ENCODE measurements at regions not wholly inside any gene's neighbourhood (a gene's known extent, or its start where the extent isn't known, plus 50 kb on each side); places are given as distances from the start of the nearest gene placed in this dataset.

DNA sequence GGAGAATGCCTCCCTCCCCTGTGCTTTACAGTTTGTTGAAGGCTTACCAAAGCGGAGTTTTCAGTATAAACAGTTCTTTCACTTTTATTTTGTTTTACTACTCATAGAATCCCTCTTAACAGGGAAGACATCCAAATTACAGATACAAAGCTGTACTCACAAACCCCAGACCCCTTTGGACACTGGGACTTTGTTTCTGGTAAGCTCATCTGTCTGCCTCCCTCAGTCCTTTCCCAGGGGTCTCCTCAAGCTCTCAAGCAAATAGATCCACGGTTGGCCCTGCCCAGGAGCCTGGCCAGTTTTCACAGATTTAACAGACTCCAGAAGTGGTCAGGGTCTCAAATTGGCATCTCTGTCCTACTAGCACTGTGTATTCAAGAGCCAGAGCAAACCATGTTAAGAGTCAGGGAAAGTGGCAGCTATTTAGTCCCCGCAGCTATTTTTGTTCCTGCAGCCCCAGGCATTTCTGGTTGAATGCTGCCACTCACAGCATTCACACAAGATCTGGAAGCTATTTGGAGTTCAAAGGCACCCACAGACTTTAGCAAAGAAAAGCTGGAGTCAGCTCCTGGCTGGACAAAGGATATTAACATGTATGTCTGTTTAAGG is 54.2 kb downstream of the TMEM100 start:
- DNase-seq (no peak), ATAC-seq (no peak)
- Histone ChIP-seq H3K9me3 (ENCODE audit: control insufficient read depth, insufficient read depth, low read length) (no peaks in the 10 kb centered on the region), H3K36me3 (ENCODE audit: control insufficient read depth, insufficient read depth, low read length) (no peaks in the 10 kb centered on the region), H3K4me3 (ENCODE audit: low read length) (no peak overlapping the region), H3K27ac (ENCODE audit: low read length) (no peak overlapping the region), H3K27me3 (ENCODE audit: control insufficient read depth, insufficient read depth, low read length) (no peaks in the 10 kb centered on the region), H3K4me1 (ENCODE audit: control insufficient read depth, insufficient read depth, low read length) (no peaks in the 10 kb centered on the region)
- peaks cover 0 to 6% of the 10 kb centered on the region in 2 donors for H3K27me3 Mint-ChIP-seq (ENCODE audit: low read depth in 2 of 2)
- H3K9me3 Mint-ChIP-seq = no peaks in the 10 kb centered on the region
- no peak overlapping the region for H3K4me3 Mint-ChIP-seq
- WGBS (ENCODE audit: insufficient coverage) = 87% methylated on average over 3 of the region's 3 CpGs
- no peaks in the 10 kb centered on the region for H3K36me3 Mint-ChIP-seq
- H3K4me1 Mint-ChIP-seq = no peaks in the 10 kb centered on the region
- H3K27ac Mint-ChIP-seq = no peak overlapping the region
- TF ChIP-seq, protein P1, sequence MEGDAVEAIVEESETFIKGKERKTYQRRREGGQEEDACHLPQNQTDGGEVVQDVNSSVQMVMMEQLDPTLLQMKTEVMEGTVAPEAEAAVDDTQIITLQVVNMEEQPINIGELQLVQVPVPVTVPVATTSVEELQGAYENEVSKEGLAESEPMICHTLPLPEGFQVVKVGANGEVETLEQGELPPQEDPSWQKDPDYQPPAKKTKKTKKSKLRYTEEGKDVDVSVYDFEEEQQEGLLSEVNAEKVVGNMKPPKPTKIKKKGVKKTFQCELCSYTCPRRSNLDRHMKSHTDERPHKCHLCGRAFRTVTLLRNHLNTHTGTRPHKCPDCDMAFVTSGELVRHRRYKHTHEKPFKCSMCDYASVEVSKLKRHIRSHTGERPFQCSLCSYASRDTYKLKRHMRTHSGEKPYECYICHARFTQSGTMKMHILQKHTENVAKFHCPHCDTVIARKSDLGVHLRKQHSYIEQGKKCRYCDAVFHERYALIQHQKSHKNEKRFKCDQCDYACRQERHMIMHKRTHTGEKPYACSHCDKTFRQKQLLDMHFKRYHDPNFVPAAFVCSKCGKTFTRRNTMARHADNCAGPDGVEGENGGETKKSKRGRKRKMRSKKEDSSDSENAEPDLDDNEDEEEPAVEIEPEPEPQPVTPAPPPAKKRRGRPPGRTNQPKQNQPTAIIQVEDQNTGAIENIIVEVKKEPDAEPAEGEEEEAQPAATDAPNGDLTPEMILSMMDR (IDR thresholded peaks at IDR 0.05) = no peak
- intact Hi-C loops (cut with micrococcal nuclease) = no loop called here

DNA sequence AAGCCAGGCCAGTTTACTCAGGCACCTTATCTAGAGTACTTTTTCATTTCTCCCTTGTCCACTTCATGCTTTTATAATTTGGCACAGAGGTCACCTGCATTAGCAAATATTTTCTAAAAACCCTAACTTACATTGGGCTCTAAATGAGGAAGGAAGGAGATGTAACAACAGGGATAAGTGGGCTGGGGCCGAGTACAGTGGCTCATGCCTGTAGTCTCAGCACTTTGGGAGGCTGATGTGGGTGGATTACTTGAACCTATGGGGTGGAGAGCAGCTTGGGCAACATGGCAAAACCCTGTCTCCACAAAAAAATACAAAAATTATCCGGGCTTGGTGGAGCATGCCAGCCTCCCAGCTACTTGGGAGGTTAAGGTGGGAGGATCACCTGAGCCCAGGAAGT is 55.9 kb downstream of the TMEM100 start:
- no peak overlapping the region for H3K4me3 Mint-ChIP-seq
- H3K9me3 Mint-ChIP-seq = no peaks in the 10 kb centered on the region
- H3K36me3 ChIP-seq (ENCODE audit: control insufficient read depth, insufficient read depth, low read length) = no peaks in the 10 kb centered on the region
- no peaks in the 10 kb centered on the region for H3K9me3 ChIP-seq (ENCODE audit: control insufficient read depth, insufficient read depth, low read length)
- H3K27ac Mint-ChIP-seq = no peak overlapping the region
- ATAC-seq = no peak
- no peak for DNase-seq
- 53% methylated on average over 2 of the region's 2 CpGs for WGBS (ENCODE audit: insufficient coverage)
- H3K36me3 Mint-ChIP-seq = no peaks in the 10 kb centered on the region
- H3K27ac ChIP-seq (ENCODE audit: low read length) = no peak overlapping the region
- no peaks in the 10 kb centered on the region for H3K4me1 ChIP-seq (ENCODE audit: control insufficient read depth, insufficient read depth, low read length)
- peaks cover 3 to 11% of the 10 kb centered on the region in 2 donors for H3K27me3 Mint-ChIP-seq (ENCODE audit: low read depth in 2 of 2)
- intact Hi-C loops (cut with micrococcal nuclease) = no loop called here
- TF ChIP-seq, protein P1 (IDR thresholded peaks at IDR 0.05) = no peak
- no peak overlapping the region for H3K4me3 ChIP-seq (ENCODE audit: low read length)
- H3K4me1 Mint-ChIP-seq = no peaks in the 10 kb centered on the region
- H3K27me3 ChIP-seq (ENCODE audit: control insufficient read depth, insufficient read depth, low read length) = no peaks in the 10 kb centered on the region

DNA sequence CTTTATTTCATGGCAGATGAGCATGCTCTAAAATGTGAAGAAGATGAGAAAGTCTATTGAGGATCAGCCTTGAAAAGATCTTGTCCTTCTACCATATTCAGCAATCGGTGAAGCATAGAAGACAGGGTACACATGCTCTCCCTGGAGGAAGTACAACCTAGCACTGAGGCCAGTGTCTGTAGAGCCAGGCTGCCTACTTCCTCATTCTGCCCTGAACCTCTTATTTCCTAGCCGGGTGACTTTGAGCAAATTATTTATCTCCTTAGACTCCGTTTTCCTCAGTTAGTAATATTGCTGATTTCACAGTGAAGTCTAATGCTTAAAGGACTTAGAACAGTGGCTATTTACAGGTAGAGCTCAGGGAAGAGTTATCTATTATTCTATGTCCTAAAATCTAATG is 58.4 kb downstream of the TMEM100 start:
- Mint-ChIP-seq H3K9me3 (no peaks in the 10 kb centered on the region), H3K36me3 (no peaks in the 10 kb centered on the region), H3K4me1 (no peaks in the 10 kb centered on the region), H3K4me3 (no peak overlapping the region), H3K27ac (no peak overlapping the region), H3K27me3 (ENCODE audit: low read depth in 2 of 2) (peaks cover 3 to 11% of the 10 kb centered on the region in 2 donors)
- TF ChIP-seq, protein P1 (IDR thresholded peaks at IDR 0.05) = no peak
- Histone ChIP-seq H3K4me1 (ENCODE audit: control insufficient read depth, insufficient read depth, low read length) (no peaks in the 10 kb centered on the region), H3K36me3 (ENCODE audit: control insufficient read depth, insufficient read depth, low read length) (no peaks in the 10 kb centered on the region), H3K9me3 (ENCODE audit: control insufficient read depth, insufficient read depth, low read length) (no peaks in the 10 kb centered on the region), H3K27me3 (ENCODE audit: control insufficient read depth, insufficient read depth, low read length) (no peaks in the 10 kb centered on the region), H3K27ac (ENCODE audit: low read length) (no peak overlapping the region), H3K4me3 (ENCODE audit: low read length) (no peak overlapping the region)
- WGBS (ENCODE audit: insufficient coverage) = 17% methylated on average over 1 of the region's 3 CpGs
- ATAC-seq (peak in 1 of 3 donors; percentile 52), DNase-seq (no peak)
- intact Hi-C loops (cut with micrococcal nuclease) = no loop called here

DNA sequence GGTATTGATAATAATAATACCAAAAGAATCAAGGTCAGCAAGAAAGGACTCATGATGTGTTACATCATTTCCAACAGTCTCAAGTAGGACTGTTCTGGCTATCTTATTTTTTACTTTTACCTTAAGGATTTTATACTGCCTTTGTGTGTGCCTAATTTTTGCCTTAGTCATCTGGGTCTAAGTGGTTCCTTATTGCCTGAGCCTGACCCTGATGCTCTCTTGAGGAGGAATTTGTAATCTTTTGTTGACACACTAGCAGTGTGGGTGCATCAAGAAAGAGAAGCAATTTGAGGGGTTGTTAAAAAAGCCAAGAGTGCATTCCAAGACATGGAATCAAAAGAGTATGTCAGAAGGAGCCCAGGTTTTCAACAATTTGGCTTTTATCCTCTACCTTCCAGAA is 59.3 kb downstream of the TMEM100 start:
- DNase-seq (no peak), ATAC-seq (no peak)
- H3K4me1 Mint-ChIP-seq = no peaks in the 10 kb centered on the region
- no peaks in the 10 kb centered on the region for H3K9me3 Mint-ChIP-seq
- peaks cover 3 to 11% of the 10 kb centered on the region in 2 donors for H3K27me3 Mint-ChIP-seq (ENCODE audit: low read depth in 2 of 2)
- no peak overlapping the region for H3K27ac ChIP-seq (ENCODE audit: low read length)
- intact Hi-C loops (cut with micrococcal nuclease) = no loop called here
- no peak overlapping the region for H3K27ac Mint-ChIP-seq
- H3K36me3 Mint-ChIP-seq = no peaks in the 10 kb centered on the region
- H3K36me3 ChIP-seq (ENCODE audit: control insufficient read depth, insufficient read depth, low read length) = no peaks in the 10 kb centered on the region
- TF ChIP-seq, protein P1 (IDR thresholded peaks at IDR 0.05) = no peak
- no peaks in the 10 kb centered on the region for H3K9me3 ChIP-seq (ENCODE audit: control insufficient read depth, insufficient read depth, low read length)
- H3K4me3 Mint-ChIP-seq = no peak overlapping the region
- H3K4me1 ChIP-seq (ENCODE audit: control insufficient read depth, insufficient read depth, low read length) = no peaks in the 10 kb centered on the region
- no peaks in the 10 kb centered on the region for H3K27me3 ChIP-seq (ENCODE audit: control insufficient read depth, insufficient read depth, low read length)
- no peak overlapping the region for H3K4me3 ChIP-seq (ENCODE audit: low read length)
